Osteoblast (primary cell): ENCODE measurements at regions not wholly inside any gene's neighbourhood (a gene's known extent, or its start where the extent isn't known, plus 50 kb on each side); places are given as distances from the start of the nearest gene placed in this dataset.

Experiments
- DNase-seq: peaks from one replicate; pipeline ENCODE4 v3.0.0; 2011; ENCODE audit warnings: low spot score, mixed read lengths; ENCODE audit not compliant: insufficient read length; ENCODE audit errors: missing footprints
- H2AFZ ChIP-seq: 2 replicates; pipeline ENCODE4 v1.6.0; 2011; ENCODE audit warnings: mild to moderate bottlenecking, low read length
- H3K27ac ChIP-seq: 2 replicates; pipeline ENCODE4 v1.5.1; 2011; ENCODE audit warnings: mild to moderate bottlenecking, low read depth, low read length, moderate library complexity
- H3K27me3 ChIP-seq: 2 replicates; pipeline ENCODE4 v1.6.0; 2012; ENCODE audit warnings: mild to moderate bottlenecking, control low read depth, inconsistent platforms, low read length, moderate library complexity; ENCODE audit not compliant: insufficient read depth
- H3K36me3 ChIP-seq: 2 replicates; pipeline ENCODE4 v1.5.1; 2011; ENCODE audit warnings: mild to moderate bottlenecking, low read length, control low read depth, moderate library complexity; ENCODE audit not compliant: insufficient read depth
- H3K4me1 ChIP-seq: 2 replicates; pipeline ENCODE4 v1.5.1; 2011; ENCODE audit warnings: mild to moderate bottlenecking, low read length, control low read depth, moderate library complexity; ENCODE audit not compliant: insufficient read depth
- H3K4me2 ChIP-seq: 2 replicates; pipeline ENCODE4 v1.6.0; 2011; ENCODE audit warnings: mild to moderate bottlenecking, low read length; ENCODE audit not compliant: insufficient read depth
- H3K4me3 ChIP-seq: fragments of 200-600 bp; sonication (generic); 3 replicates; pipeline ENCODE4 v1.5.1; 2012; ENCODE audit warnings: mild to moderate bottlenecking, low read length, inconsistent platforms; ENCODE audit not compliant: insufficient read depth
- H3K79me2 ChIP-seq: 2 replicates; pipeline ENCODE4 v1.6.0; 2012; ENCODE audit warnings: mild to moderate bottlenecking, low read length, control low read depth, inconsistent platforms; ENCODE audit not compliant: insufficient read depth
- H3K9me3 ChIP-seq: 2 replicates; pipeline ENCODE4 v1.5.1; 2011; ENCODE audit warnings: low read depth, low read length, control low read depth
- H4K20me1 ChIP-seq: 2 replicates; pipeline ENCODE4 v1.6.0; 2012; ENCODE audit warnings: mild to moderate bottlenecking, low read length, control low read depth; ENCODE audit not compliant: insufficient read depth
- CTCF ChIP-seq: IDR thresholded peaks from 2 replicates; pipeline ENCODE4 v1.5.1; 2011; ENCODE audit warnings: mild to moderate bottlenecking, low read depth, low read length, moderate library complexity; ENCODE audit errors: extremely low read depth

- H3K4me3 ChIP-seq, result no peak overlapping the region
- no peak overlapping the region for H3K4me2 ChIP-seq
- no peak overlapping the region for H3K27ac ChIP-seq
- H3K4me1 ChIP-seq, result no peaks in the 10 kb centered on the region
- H2AFZ ChIP-seq, result no peak overlapping the region
- H3K9me3 ChIP-seq, result no peaks in the 10 kb centered on the region
- no peak for DNase-seq
- no peaks in the 10 kb centered on the region for H3K27me3 ChIP-seq
- no peaks in the 10 kb centered on the region for H3K36me3 ChIP-seq
- H4K20me1 ChIP-seq, result no peaks in the 10 kb centered on the region
- H3K79me2 ChIP-seq, result no peaks in the 10 kb centered on the region
- no peak for TF ChIP-seq CTCF
Measured at GRCh38 chr12:14171106-14171505, 189.7 kb upstream of the GRIN2B start.

GRCh38 chr12:14175206-14175605 is 190.3 kb upstream of the ATF7IP start:
- H3K9me3 ChIP-seq, result no peaks in the 10 kb centered on the region
- no peaks in the 10 kb centered on the region for H3K79me2 ChIP-seq
- no peak overlapping the region for H3K27ac ChIP-seq
- H2AFZ ChIP-seq, result no peak overlapping the region
- no peaks in the 10 kb centered on the region for H3K27me3 ChIP-seq
- H3K4me1 ChIP-seq, result no peaks in the 10 kb centered on the region
- DNase-seq, result no peak
- no peak overlapping the region for H3K4me2 ChIP-seq
- no peak overlapping the region for H3K4me3 ChIP-seq
- no peaks in the 10 kb centered on the region for H4K20me1 ChIP-seq
- TF ChIP-seq CTCF, result no peak
- H3K36me3 ChIP-seq, result no peaks in the 10 kb centered on the region

- peak; percentile 79 for TF ChIP-seq CTCF
- H3K4me2 ChIP-seq, result no peak overlapping the region
- H2AFZ ChIP-seq, result no peak overlapping the region
- H3K27ac ChIP-seq, result no peak overlapping the region
- DNase-seq, result no peak
- H3K79me2 ChIP-seq, result no peaks in the 10 kb centered on the region
- no peaks in the 10 kb centered on the region for H3K36me3 ChIP-seq
- peaks cover 3% of the 10 kb centered on the region for H3K27me3 ChIP-seq
- no peak overlapping the region for H3K4me3 ChIP-seq
- H3K4me1 ChIP-seq, result no peaks in the 10 kb centered on the region
- H3K9me3 ChIP-seq, result no peaks in the 10 kb centered on the region
- H4K20me1 ChIP-seq, result no peaks in the 10 kb centered on the region
Measured at GRCh38 chr12:14185427-14186192, 179.9 kb upstream of the ATF7IP start.

- no peak for TF ChIP-seq CTCF
- no peaks in the 10 kb centered on the region for H4K20me1 ChIP-seq
- DNase-seq, result no peak
- no peak overlapping the region for H2AFZ ChIP-seq
- H3K27me3 ChIP-seq, result peaks cover 3% of the 10 kb centered on the region
- no peak overlapping the region for H3K27ac ChIP-seq
- no peaks in the 10 kb centered on the region for H3K9me3 ChIP-seq
- H3K4me1 ChIP-seq, result no peaks in the 10 kb centered on the region
- no peak overlapping the region for H3K4me3 ChIP-seq
- H3K36me3 ChIP-seq, result no peaks in the 10 kb centered on the region
- H3K4me2 ChIP-seq, result no peak overlapping the region
- H3K79me2 ChIP-seq, result no peaks in the 10 kb centered on the region
Measured at GRCh38 chr12:14186193-14186502, 179.3 kb upstream of the ATF7IP start.
